ENCODE measurements at regions not wholly inside any gene's neighbourhood (a gene's known extent, or its start where the extent isn't known, plus 50 kb on each side); places are given as distances from the start of the nearest gene placed in this dataset.

GRCh38 chr14:104356738-104357688, 218.6 kb downstream of the KIF26A start:
- no peaks in the 10 kb centered on the region for H3K9me3 ChIP-seq (replicated peaks; ENCODE audit: low read length)
- no peaks in the 10 kb centered on the region for H3K36me3 ChIP-seq (ENCODE audit: insufficient read depth, low read length)
- no peak overlapping the region for H3K4me2 ChIP-seq (ENCODE audit: low read length)
- H3K9ac ChIP-seq (ENCODE audit: low read depth, low read length) = no peak overlapping the region
- H3K27me3 ChIP-seq (ENCODE audit: control insufficient read depth, insufficient read depth, low read length) = no peaks in the 10 kb centered on the region
- H3K4me1 ChIP-seq (ENCODE audit: control insufficient read depth, insufficient read depth, low read length) = no peaks in the 10 kb centered on the region
- no peak overlapping the region for H3K4me3 ChIP-seq (ENCODE audit: low read length)

GRCh38 chr14:104357689-104358527, 219.5 kb downstream of the KIF26A start:
- Histone ChIP-seq H3K36me3 (ENCODE audit: insufficient read depth, low read length) (no peaks in the 10 kb centered on the region), H3K4me3 (ENCODE audit: low read length) (no peak overlapping the region), H3K4me1 (ENCODE audit: control insufficient read depth, insufficient read depth, low read length) (no peaks in the 10 kb centered on the region), H3K9me3 (replicated peaks; ENCODE audit: low read length) (no peaks in the 10 kb centered on the region), H3K4me2 (ENCODE audit: low read length) (no peak overlapping the region), H3K27me3 (ENCODE audit: control insufficient read depth, insufficient read depth, low read length) (no peaks in the 10 kb centered on the region), H3K9ac (ENCODE audit: low read depth, low read length) (no peak overlapping the region)

GRCh38 chr14:104358528-104359300, 220.3 kb downstream of the KIF26A start:
- no peaks in the 10 kb centered on the region for H3K9me3 ChIP-seq (replicated peaks; ENCODE audit: low read length)
- H3K4me3 ChIP-seq (ENCODE audit: low read length) = no peak overlapping the region
- no peak overlapping the region for H3K9ac ChIP-seq (ENCODE audit: low read depth, low read length)
- H3K36me3 ChIP-seq (ENCODE audit: insufficient read depth, low read length) = no peaks in the 10 kb centered on the region
- H3K27me3 ChIP-seq (ENCODE audit: control insufficient read depth, insufficient read depth, low read length) = no peaks in the 10 kb centered on the region
- no peak overlapping the region for H3K4me2 ChIP-seq (ENCODE audit: low read length)
- no peaks in the 10 kb centered on the region for H3K4me1 ChIP-seq (ENCODE audit: control insufficient read depth, insufficient read depth, low read length)

- H3K4me2 ChIP-seq (ENCODE audit: low read length) = no peak overlapping the region
- H3K4me1 ChIP-seq (ENCODE audit: control insufficient read depth, insufficient read depth, low read length) = no peaks in the 10 kb centered on the region
- no peaks in the 10 kb centered on the region for H3K9me3 ChIP-seq (replicated peaks; ENCODE audit: low read length)
- H3K9ac ChIP-seq (ENCODE audit: low read depth, low read length) = no peak overlapping the region
- no peaks in the 10 kb centered on the region for H3K27me3 ChIP-seq (ENCODE audit: control insufficient read depth, insufficient read depth, low read length)
- no peak overlapping the region for H3K4me3 ChIP-seq (ENCODE audit: low read length)
- no peaks in the 10 kb centered on the region for H3K36me3 ChIP-seq (ENCODE audit: insufficient read depth, low read length)
Measured at GRCh38 chr14:104359301-104359968, 220.1 kb upstream of the C14orf180 start.

GRCh38 chr14:104359969-104360442, 219.6 kb upstream of the C14orf180 start:
- H3K27me3 ChIP-seq (ENCODE audit: control insufficient read depth, insufficient read depth, low read length) = no peaks in the 10 kb centered on the region
- H3K4me1 ChIP-seq (ENCODE audit: control insufficient read depth, insufficient read depth, low read length) = no peaks in the 10 kb centered on the region

GRCh38 chr14:104360501-104360900, 219.1 kb upstream of the C14orf180 start:
- H3K4me2 ChIP-seq (ENCODE audit: low read length) = no peak overlapping the region
- no peaks in the 10 kb centered on the region for H3K36me3 ChIP-seq (ENCODE audit: insufficient read depth, low read length)
- no peaks in the 10 kb centered on the region for H3K4me1 ChIP-seq (ENCODE audit: control insufficient read depth, insufficient read depth, low read length)
- no peaks in the 10 kb centered on the region for H3K27me3 ChIP-seq (ENCODE audit: control insufficient read depth, insufficient read depth, low read length)
- no peak overlapping the region for H3K4me3 ChIP-seq (ENCODE audit: low read length)
- H3K9me3 ChIP-seq (replicated peaks; ENCODE audit: low read length) = no peaks in the 10 kb centered on the region
- H3K9ac ChIP-seq (ENCODE audit: low read depth, low read length) = no peak overlapping the region

More at GRCh38 chr14:104359969-104360442, 219.6 kb upstream of the C14orf180 start:
- Histone ChIP-seq H3K36me3 (ENCODE audit: insufficient read depth, low read length) (no peaks in the 10 kb centered on the region), H3K4me2 (ENCODE audit: low read length) (no peak overlapping the region), H3K9me3 (replicated peaks; ENCODE audit: low read length) (no peaks in the 10 kb centered on the region), H3K4me3 (ENCODE audit: low read length) (no peak overlapping the region), H3K9ac (ENCODE audit: low read depth, low read length) (no peak overlapping the region)

- H3K36me3 ChIP-seq (ENCODE audit: insufficient read depth, low read length) = no peaks in the 10 kb centered on the region
- no peak overlapping the region for H3K9ac ChIP-seq (ENCODE audit: low read depth, low read length)
- H3K27me3 ChIP-seq (ENCODE audit: control insufficient read depth, insufficient read depth, low read length) = no peaks in the 10 kb centered on the region
- H3K4me2 ChIP-seq (ENCODE audit: low read length) = no peak overlapping the region
- no peaks in the 10 kb centered on the region for H3K9me3 ChIP-seq (replicated peaks; ENCODE audit: low read length)
- no peak overlapping the region for H3K4me3 ChIP-seq (ENCODE audit: low read length)
- no peaks in the 10 kb centered on the region for H3K4me1 ChIP-seq (ENCODE audit: control insufficient read depth, insufficient read depth, low read length)
Measured at GRCh38 chr14:104361101-104361591, 218.4 kb upstream of the C14orf180 start.

- Histone ChIP-seq H3K4me2 (ENCODE audit: low read length) (no peak overlapping the region), H3K4me3 (ENCODE audit: low read length) (no peak overlapping the region), H3K9ac (ENCODE audit: low read depth, low read length) (no peak overlapping the region), H3K4me1 (ENCODE audit: control insufficient read depth, insufficient read depth, low read length) (no peaks in the 10 kb centered on the region), H3K27me3 (ENCODE audit: control insufficient read depth, insufficient read depth, low read length) (no peaks in the 10 kb centered on the region), H3K9me3 (replicated peaks; ENCODE audit: low read length) (no peaks in the 10 kb centered on the region), H3K36me3 (ENCODE audit: insufficient read depth, low read length) (no peaks in the 10 kb centered on the region)
Measured at GRCh38 chr14:104361921-104362681, 217.5 kb upstream of the C14orf180 start.

GRCh38 chr14:104362761-104363605, 216.6 kb upstream of the C14orf180 start:
- no peak overlapping the region for H3K9ac ChIP-seq (ENCODE audit: low read depth, low read length)
- H3K4me1 ChIP-seq (ENCODE audit: control insufficient read depth, insufficient read depth, low read length) = no peaks in the 10 kb centered on the region
- H3K4me2 ChIP-seq (ENCODE audit: low read length) = no peak overlapping the region
- no peaks in the 10 kb centered on the region for H3K27me3 ChIP-seq (ENCODE audit: control insufficient read depth, insufficient read depth, low read length)
- H3K4me3 ChIP-seq (ENCODE audit: low read length) = no peak overlapping the region
- no peaks in the 10 kb centered on the region for H3K36me3 ChIP-seq (ENCODE audit: insufficient read depth, low read length)
- no peaks in the 10 kb centered on the region for H3K9me3 ChIP-seq (replicated peaks; ENCODE audit: low read length)
